SK-N-SH treated with all-trans-retinoic acid at 6 μM for 48 hours (cell line): ENCODE measurements at regions not wholly inside any gene's neighbourhood (a gene's known extent, or its start where the extent isn't known, plus 50 kb on each side); places are given as distances from the start of the nearest gene placed in this dataset.

Source experiments
- ATAC-seq: fragments of 200-7000 bp; cut with Tn5 transposase; 3 replicates; pipeline ENCODE4 v1.9.1; 2020; ENCODE audit warnings: mild to moderate bottlenecking, moderate library complexity
- BACH2 ChIP-seq: fragments of 250-450 bp; sonication (Bioruptor Pico); IDR thresholded peaks from 2 replicates; pipeline ENCODE4 v1.9.0; 2021; ENCODE audit warnings: mild to moderate bottlenecking, borderline replicate concordance
- CSDC2 ChIP-seq: fragments of 250-450 bp; sonication (Bioruptor Pico); IDR thresholded peaks from 2 replicates; pipeline ENCODE4 v1.5.0; 2020; ENCODE audit warnings: mild to moderate bottlenecking, moderate library complexity
- ESRRG ChIP-seq: fragments of 250-450 bp; sonication (Bioruptor Pico); IDR thresholded peaks from 2 replicates; pipeline ENCODE4 v1.6.1; 2021; ENCODE audit warnings: mild to moderate bottlenecking
- GLIS3 ChIP-seq: fragments of 250-450 bp; sonication (Bioruptor Pico); IDR thresholded peaks from 2 replicates; pipeline ENCODE4 v1.5.0; 2020; ENCODE audit warnings: mild to moderate bottlenecking, moderate library complexity
- ISL1 ChIP-seq: fragments of 250-450 bp; sonication (Bioruptor Pico); IDR thresholded peaks from 2 replicates; pipeline ENCODE4 v2.1.2; 2022; ENCODE audit warnings: mild to moderate bottlenecking, moderate library complexity
- OSR1 ChIP-seq: fragments of 250-450 bp; sonication (Bioruptor Pico); IDR thresholded peaks from 2 replicates; pipeline ENCODE4 v1.8.0; 2022; ENCODE audit warnings: moderate library complexity, mild to moderate bottlenecking, inconsistent platforms
- PPARA ChIP-seq: fragments of 250-450 bp; sonication (Bioruptor Pico); IDR thresholded peaks from 2 replicates; pipeline ENCODE4 v1.5.0; 2020; ENCODE audit warnings: mild to moderate bottlenecking, borderline replicate concordance
- RARB ChIP-seq: fragments of 250-450 bp; sonication (Bioruptor Pico); IDR thresholded peaks from 2 replicates; pipeline ENCODE4 v1.8.0; 2021; ENCODE audit warnings: mild to moderate bottlenecking, moderate library complexity
- SNAI2 ChIP-seq: fragments of 250-450 bp; sonication (Bioruptor Pico); IDR thresholded peaks from 2 replicates; pipeline ENCODE4 v1.5.0; 2020; ENCODE audit warnings: mild to moderate bottlenecking, moderate library complexity
- TOX ChIP-seq: fragments of 250-450 bp; sonication (Bioruptor Pico); IDR thresholded peaks from 2 replicates; pipeline ENCODE4 v1.8.0; 2021; ENCODE audit warnings: mild to moderate bottlenecking, moderate library complexity, borderline replicate concordance
- TSHZ2 ChIP-seq: fragments of 250-450 bp; sonication (Bioruptor Pico); IDR thresholded peaks from 2 replicates; pipeline ENCODE4 v1.5.0; 2020; ENCODE audit warnings: mild to moderate bottlenecking, moderate library complexity
- ZC3H10 ChIP-seq: fragments of 250-450 bp; sonication (Bioruptor Pico); IDR thresholded peaks from 2 replicates; pipeline ENCODE4 v1.5.1; 2021; ENCODE audit warnings: mild to moderate bottlenecking, moderate library complexity
- ZFP3 ChIP-seq: fragments of 250-450 bp; sonication (Bioruptor Pico); IDR thresholded peaks from 2 replicates; pipeline ENCODE4 v1.5.0; 2020; ENCODE audit warnings: mild to moderate bottlenecking, moderate library complexity
- ZFP30 ChIP-seq: fragments of 450-650 bp; formaldehyde crosslinking; IDR thresholded peaks from 2 replicates; pipeline ENCODE4 v1.5.0; 2022; ENCODE audit warnings: mild to moderate bottlenecking, moderate library complexity
- ZNF565 ChIP-seq: fragments of 450-650 bp; formaldehyde crosslinking; conservative IDR thresholded peaks from 2 replicates; pipeline ENCODE4 v1.5.0; 2020; ENCODE audit warnings: low read depth, mild to moderate bottlenecking, moderate library complexity
- ZNF70 ChIP-seq: fragments of 450-650 bp; formaldehyde crosslinking; IDR thresholded peaks from 2 replicates; pipeline ENCODE4 v1.5.0; 2020; ENCODE audit warnings: mild to moderate bottlenecking, moderate library complexity
- ZNF8 ChIP-seq: fragments of 450-650 bp; formaldehyde crosslinking; IDR thresholded peaks from 2 replicates; pipeline ENCODE4 v1.5.0; 2020; ENCODE audit warnings: mild to moderate bottlenecking, moderate library complexity
- TF ChIP-seq, protein P1 (sequence below): fragments of 250-450 bp; sonication (Bioruptor Pico); IDR thresholded peaks from 2 replicates; pipeline ENCODE4 v1.5.1; 2021; ENCODE audit warnings: mild to moderate bottlenecking, moderate library complexity
- TF ChIP-seq, protein P2 (sequence below): fragments of 250-450 bp; sonication (Bioruptor Pico); IDR thresholded peaks from 2 replicates; pipeline ENCODE4 v1.5.1; 2020; ENCODE audit warnings: low read depth, mild to moderate bottlenecking, moderate library complexity
- TF ChIP-seq, protein P3 (sequence below): fragments of 250-450 bp; sonication (Bioruptor Pico); IDR thresholded peaks from 2 replicates; pipeline ENCODE4 v1.8.0; 2021; ENCODE audit warnings: low read depth, mild to moderate bottlenecking, moderate library complexity, borderline replicate concordance
- TF ChIP-seq, protein P4 (sequence below): fragments of 250-450 bp; sonication (Bioruptor Pico); IDR thresholded peaks from 2 replicates; pipeline ENCODE4 v1.8.0; 2020; ENCODE audit warnings: mild to moderate bottlenecking, moderate library complexity, borderline replicate concordance

- TF ChIP-seq TOX = no peak
- TF ChIP-seq, protein P1, sequence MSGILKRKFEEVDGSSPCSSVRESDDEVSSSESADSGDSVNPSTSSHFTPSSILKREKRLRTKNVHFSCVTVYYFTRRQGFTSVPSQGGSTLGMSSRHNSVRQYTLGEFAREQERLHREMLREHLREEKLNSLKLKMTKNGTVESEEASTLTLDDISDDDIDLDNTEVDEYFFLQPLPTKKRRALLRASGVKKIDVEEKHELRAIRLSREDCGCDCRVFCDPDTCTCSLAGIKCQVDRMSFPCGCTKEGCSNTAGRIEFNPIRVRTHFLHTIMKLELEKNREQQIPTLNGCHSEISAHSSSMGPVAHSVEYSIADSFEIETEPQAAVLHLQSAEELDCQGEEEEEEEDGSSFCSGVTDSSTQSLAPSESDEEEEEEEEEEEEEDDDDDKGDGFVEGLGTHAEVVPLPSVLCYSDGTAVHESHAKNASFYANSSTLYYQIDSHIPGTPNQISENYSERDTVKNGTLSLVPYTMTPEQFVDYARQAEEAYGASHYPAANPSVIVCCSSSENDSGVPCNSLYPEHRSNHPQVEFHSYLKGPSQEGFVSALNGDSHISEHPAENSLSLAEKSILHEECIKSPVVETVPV (CRISPR knock-in tag) = no peak
- TF ChIP-seq ISL1 (CRISPR knock-in tag) = no peak
- no peak for TF ChIP-seq ZFP3 (CRISPR knock-in tag)
- no peak for TF ChIP-seq SNAI2
- no peak for TF ChIP-seq GLIS3 (CRISPR knock-in tag)
- TF ChIP-seq, protein P2, sequence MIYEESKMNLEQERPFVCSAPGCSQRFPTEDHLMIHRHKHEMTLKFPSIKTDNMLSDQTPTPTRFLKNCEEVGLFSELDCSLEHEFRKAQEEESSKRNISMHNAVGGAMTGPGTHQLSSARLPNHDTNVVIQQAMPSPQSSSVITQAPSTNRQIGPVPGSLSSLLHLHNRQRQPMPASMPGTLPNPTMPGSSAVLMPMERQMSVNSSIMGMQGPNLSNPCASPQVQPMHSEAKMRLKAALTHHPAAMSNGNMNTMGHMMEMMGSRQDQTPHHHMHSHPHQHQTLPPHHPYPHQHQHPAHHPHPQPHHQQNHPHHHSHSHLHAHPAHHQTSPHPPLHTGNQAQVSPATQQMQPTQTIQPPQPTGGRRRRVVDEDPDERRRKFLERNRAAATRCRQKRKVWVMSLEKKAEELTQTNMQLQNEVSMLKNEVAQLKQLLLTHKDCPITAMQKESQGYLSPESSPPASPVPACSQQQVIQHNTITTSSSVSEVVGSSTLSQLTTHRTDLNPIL (CRISPR knock-in tag) = no peak
- no peak for TF ChIP-seq PPARA (CRISPR knock-in tag)
- no peak for TF ChIP-seq ZNF565 (CRISPR knock-in tag)
Measured at GRCh38 chr9:108437656-108438055, 418.1 kb downstream of the ACTL7B start (continued).

GRCh38 chr9:108436448-108436847, 419.3 kb downstream of the ACTL7B start:
- TF ChIP-seq ESRRG (CRISPR knock-in tag) = no peak
- TF ChIP-seq ZC3H10 (CRISPR knock-in tag) = no peak
- no peak for ATAC-seq

- no peak for ATAC-seq
- TF ChIP-seq, protein P3, sequence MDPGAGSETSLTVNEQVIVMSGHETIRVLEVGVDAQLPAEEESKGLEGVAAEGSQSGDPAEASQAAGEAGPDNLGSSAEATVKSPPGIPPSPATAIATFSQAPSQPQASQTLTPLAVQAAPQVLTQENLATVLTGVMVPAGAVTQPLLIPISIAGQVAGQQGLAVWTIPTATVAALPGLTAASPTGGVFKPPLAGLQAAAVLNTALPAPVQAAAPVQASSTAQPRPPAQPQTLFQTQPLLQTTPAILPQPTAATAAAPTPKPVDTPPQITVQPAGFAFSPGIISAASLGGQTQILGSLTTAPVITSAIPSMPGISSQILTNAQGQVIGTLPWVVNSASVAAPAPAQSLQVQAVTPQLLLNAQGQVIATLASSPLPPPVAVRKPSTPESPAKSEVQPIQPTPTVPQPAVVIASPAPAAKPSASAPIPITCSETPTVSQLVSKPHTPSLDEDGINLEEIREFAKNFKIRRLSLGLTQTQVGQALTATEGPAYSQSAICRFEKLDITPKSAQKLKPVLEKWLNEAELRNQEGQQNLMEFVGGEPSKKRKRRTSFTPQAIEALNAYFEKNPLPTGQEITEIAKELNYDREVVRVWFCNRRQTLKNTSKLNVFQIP = no peak
- TF ChIP-seq ZNF70 (CRISPR knock-in tag) (no peak), ZNF565 (CRISPR knock-in tag) (no peak), ZFP3 (CRISPR knock-in tag) (no peak), ISL1 (CRISPR knock-in tag) (no peak), RARB (CRISPR knock-in tag) (no peak), GLIS3 (CRISPR knock-in tag) (no peak), ZFP30 (CRISPR knock-in tag) (no peak), CSDC2 (CRISPR knock-in tag) (no peak), OSR1 (CRISPR knock-in tag) (no peak), BACH2 (CRISPR knock-in tag) (no peak), TSHZ2 (CRISPR knock-in tag) (no peak), ZNF8 (CRISPR knock-in tag) (no peak), ESRRG (CRISPR knock-in tag) (no peak)
- TF ChIP-seq, protein P4, sequence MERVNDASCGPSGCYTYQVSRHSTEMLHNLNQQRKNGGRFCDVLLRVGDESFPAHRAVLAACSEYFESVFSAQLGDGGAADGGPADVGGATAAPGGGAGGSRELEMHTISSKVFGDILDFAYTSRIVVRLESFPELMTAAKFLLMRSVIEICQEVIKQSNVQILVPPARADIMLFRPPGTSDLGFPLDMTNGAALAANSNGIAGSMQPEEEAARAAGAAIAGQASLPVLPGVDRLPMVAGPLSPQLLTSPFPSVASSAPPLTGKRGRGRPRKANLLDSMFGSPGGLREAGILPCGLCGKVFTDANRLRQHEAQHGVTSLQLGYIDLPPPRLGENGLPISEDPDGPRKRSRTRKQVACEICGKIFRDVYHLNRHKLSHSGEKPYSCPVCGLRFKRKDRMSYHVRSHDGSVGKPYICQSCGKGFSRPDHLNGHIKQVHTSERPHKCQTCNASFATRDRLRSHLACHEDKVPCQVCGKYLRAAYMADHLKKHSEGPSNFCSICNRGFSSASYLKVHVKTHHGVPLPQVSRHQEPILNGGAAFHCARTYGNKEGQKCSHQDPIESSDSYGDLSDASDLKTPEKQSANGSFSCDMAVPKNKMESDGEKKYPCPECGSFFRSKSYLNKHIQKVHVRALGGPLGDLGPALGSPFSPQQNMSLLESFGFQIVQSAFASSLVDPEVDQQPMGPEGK (CRISPR knock-in tag) = no peak
- TF ChIP-seq, protein P2 (CRISPR knock-in tag) = no peak
Measured at GRCh38 chr9:108434502-108434901, 421.3 kb downstream of the ACTL7B start.
